GM12878 (cell line): ENCODE measurements at regions not wholly inside any gene's neighbourhood (a gene's known extent, or its start where the extent isn't known, plus 50 kb on each side); places are given as distances from the start of the nearest gene placed in this dataset.
A peak's percentile ranks its signal among the peaks of the same experiment; 100 is the strongest.

Experiments
- BMI1 ChIP-seq: fragments of 450-650 bp; IDR thresholded peaks from 2 replicates; pipeline ENCODE4 v1.6.1; 2016; ENCODE audit warnings: mild to moderate bottlenecking, moderate library complexity, borderline replicate concordance
- E2F8 ChIP-seq: fragments of 450-650 bp; IDR thresholded peaks from 2 replicates; pipeline ENCODE4 v1.6.1; 2018; ENCODE audit warnings: mild to moderate bottlenecking, low read depth, moderate library complexity; ENCODE audit not compliant: partially characterized antibody
- EGR1 ChIP-seq, 2 experiments: IDR thresholded peaks; 1 replicate in 1 of 2; 2 replicates in 1 of 2; pipeline ENCODE4 v1.6.1; 2011 to 2012; ENCODE audit warnings: low read depth in 2 of 2, low read length in 2 of 2, borderline replicate concordance in 1 of 2, mild to moderate bottlenecking in 1 of 2, moderate library complexity in 1 of 2
- EP300 ChIP-seq, 2 experiments: fragments of 150-350 bp in 1 of 2; IDR thresholded peaks; 2 replicates each; pipeline ENCODE4 v1.6.1; 2011 to 2012; ENCODE audit warnings: low read depth in 2 of 2, low read length in 2 of 2, borderline replicate concordance in 1 of 2, improper control_type of control experiment in 1 of 2, inconsistent platforms in 1 of 2; ENCODE audit not compliant: control insufficient read depth in 1 of 2
- HCFC1 ChIP-seq: fragments of 150-350 bp; IDR thresholded peaks from 2 replicates; pipeline ENCODE4 v1.6.1; 2014; ENCODE audit warnings: low read length
- HDAC6 ChIP-seq: fragments of 200-600 bp; sonication (generic); IDR thresholded peaks from one replicate; pipeline ENCODE4 v1.8.0; 2017; ENCODE audit warnings: antibody characterized with exemption; ENCODE audit not compliant: unreplicated experiment
- HSF1 ChIP-seq: fragments of 150-350 bp; IDR thresholded peaks from 2 replicates; pipeline ENCODE4 v1.6.1; 2014; ENCODE audit warnings: mild to moderate bottlenecking, low read depth, low read length
- IKZF1 ChIP-seq: fragments of 450-650 bp; conservative IDR thresholded peaks from 2 replicates; pipeline ENCODE4 v1.6.1; 2017; ENCODE audit warnings: antibody characterized with exemption, mild to moderate bottlenecking
- IKZF2 ChIP-seq, 2 experiments: fragments of 450-650 bp; IDR thresholded peaks; 2 replicates each; pipeline ENCODE4 v1.6.1; 2017; ENCODE audit warnings: mild to moderate bottlenecking in 2 of 2, moderate library complexity in 2 of 2
- MLLT1 ChIP-seq: fragments of 450-650 bp; IDR thresholded peaks from 2 replicates; pipeline ENCODE4 v1.6.1; 2016; ENCODE audit warnings: mild to moderate bottlenecking
- NFXL1 ChIP-seq: fragments of 450-650 bp; IDR thresholded peaks from 2 replicates; pipeline ENCODE4 v1.6.1; 2017; ENCODE audit warnings: antibody characterized with exemption, mild to moderate bottlenecking, borderline replicate concordance
- PML ChIP-seq: IDR thresholded peaks from 2 replicates; pipeline ENCODE4 v1.6.1; 2012; ENCODE audit warnings: low read length, inconsistent platforms
- RBBP5 ChIP-seq: fragments of 200-600 bp; sonication (generic); conservative IDR thresholded peaks from 2 replicates; pipeline ENCODE4 v1.6.1; 2016
- SMAD1 ChIP-seq: fragments of 450-650 bp; IDR thresholded peaks from 2 replicates; pipeline ENCODE4 v1.6.1; 2018; ENCODE audit warnings: mild to moderate bottlenecking, low read depth; ENCODE audit not compliant: partially characterized antibody
- SMC3 ChIP-seq: IDR thresholded peaks from 2 replicates; pipeline ENCODE4 v1.6.1; 2011; ENCODE audit warnings: low read length, improper control_type of control experiment, borderline replicate concordance
- ZNF384 ChIP-seq: IDR thresholded peaks from 2 replicates; pipeline ENCODE4 v1.6.1; 2012; ENCODE audit warnings: low read depth, mild to moderate bottlenecking, low read length, improper control_type of control experiment, borderline replicate concordance
- ZZZ3 ChIP-seq: IDR thresholded peaks from 2 replicates; pipeline ENCODE4 v1.6.1; 2011; ENCODE audit warnings: low read depth; ENCODE audit not compliant: control insufficient read depth, insufficient read length
- TF ChIP-seq, protein P1 (sequence below): IDR thresholded peaks from 2 replicates; pipeline ENCODE4 v1.6.1; 2011; ENCODE audit warnings: low read depth, low read length, improper control_type of control experiment, borderline replicate concordance

GRCh38 chrX:55160685-55161552 is 59.2 kb upstream of the PAGE5 start (continued):
- TF ChIP-seq NFXL1 = no peak
- TF ChIP-seq EP300 (IDR thresholded peaks at IDR 0.05; ENCODE audit: borderline replicate concordance in 1 of 2, control insufficient read depth in 1 of 2, low read depth in 2 of 2, low read length in 2 of 2) = no peak
- TF ChIP-seq MLLT1 = 0 out of 2 replicates have a peak, but pooled peaks have one; percentile 45
- TF ChIP-seq EGR1 (IDR thresholded peaks at IDR 0.05; ENCODE audit: borderline replicate concordance in 1 of 2, low read depth in 2 of 2, low read length in 2 of 2) = peak in 1 of 2 experiments; percentile 28; a peak in 1 of 3 replicates
- peak; percentile 40 for TF ChIP-seq HCFC1
- no peak for TF ChIP-seq HDAC6
- TF ChIP-seq, protein P1, sequence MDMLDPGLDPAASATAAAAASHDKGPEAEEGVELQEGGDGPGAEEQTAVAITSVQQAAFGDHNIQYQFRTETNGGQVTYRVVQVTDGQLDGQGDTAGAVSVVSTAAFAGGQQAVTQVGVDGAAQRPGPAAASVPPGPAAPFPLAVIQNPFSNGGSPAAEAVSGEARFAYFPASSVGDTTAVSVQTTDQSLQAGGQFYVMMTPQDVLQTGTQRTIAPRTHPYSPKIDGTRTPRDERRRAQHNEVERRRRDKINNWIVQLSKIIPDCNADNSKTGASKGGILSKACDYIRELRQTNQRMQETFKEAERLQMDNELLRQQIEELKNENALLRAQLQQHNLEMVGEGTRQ = no peak
- TF ChIP-seq IKZF1 = peak; percentile 44
- TF ChIP-seq SMAD1 = no peak
- TF ChIP-seq SMC3 = peak; percentile 30; the same call in 1 of the 2 replicates
- TF ChIP-seq IKZF2 (IDR thresholded peaks at IDR 0.05) = peak in 1 of 2 experiments; percentile 21; a peak in 1 of 4 replicates
- TF ChIP-seq E2F8 = peak; percentile 92
- TF ChIP-seq RBBP5 = no peak
- TF ChIP-seq PML = peak; percentile 39; the same call in 1 of the 2 replicates
- TF ChIP-seq ZNF384 = peak; percentile 100
- peak; percentile 89 for TF ChIP-seq BMI1
- TF ChIP-seq ZZZ3 = no peak
- TF ChIP-seq HSF1 = 0 out of 2 replicates have a peak, but pooled peaks have one; percentile 30
- TF ChIP-seq, all 136 proteins: peak for 42
